SK-N-SH (cell line): ENCODE measurements at regions not wholly inside any gene's neighbourhood (a gene's known extent, or its start where the extent isn't known, plus 50 kb on each side); places are given as distances from the start of the nearest gene placed in this dataset.
A peak's percentile ranks its signal among the peaks of the same experiment; 100 is the strongest.

ENCODE experiments used
- CTCF ChIA-PET: fragments of 300-600, 350-600 bp; formaldehyde crosslinking; extraction: SDS; loops from one replicate; lab custom pipeline; 2021; lab: Yijun Ruan, JAX
- POLR2A ChIA-PET: fragments of 350-600 bp; sonication (Branson Sonifier 250); formaldehyde crosslinking; extraction: SDS; loops from one replicate; lab custom pipeline; 2020; ENCODE audit warnings: antibody characterized with exemption, inconsistent platforms; lab: Yijun Ruan, JAX
- DNase-seq: peaks from one replicate; pipeline ENCODE4 v3.0.0; 2012
- H2AFZ ChIP-seq: fragments of 200-600 bp; sonication (generic); 2 replicates; pipeline ENCODE4 v1.8.1; 2016; ENCODE audit warnings: antibody characterized with exemption, mild to moderate bottlenecking, low read depth
- H3F3A ChIP-seq: fragments of 200-600 bp; sonication (generic); replicated peaks from 2 replicates; pipeline ENCODE3; 2016; ENCODE audit warnings: antibody characterized with exemption, mild to moderate bottlenecking; ENCODE audit not compliant: insufficient read depth
- H3K27ac ChIP-seq, 2 experiments: fragments of 200-500 bp in 1 of 2; fragments of 200-600 bp in 1 of 2; sonication (Bioruptor generic) in 1 of 2; sonication (generic), shearing (Covaris generic) in 1 of 2; 2 replicates each; pipeline versions ENCODE4 v1.5.1 to v1.6.1; 2014 to 2016; ENCODE audit warnings: low read depth in 2 of 2, inconsistent platforms in 1 of 2, low read length in 1 of 2, mild to moderate bottlenecking in 1 of 2, mixed read lengths in 1 of 2
- H3K27me3 ChIP-seq: fragments of 200-600 bp; sonication (generic), shearing (Covaris generic); 2 replicates; pipeline ENCODE4 v1.6.1; 2016; ENCODE audit warnings: mixed run types; ENCODE audit not compliant: insufficient read depth
- H3K36me3 ChIP-seq, 2 experiments: fragments of 200-500 bp in 1 of 2; fragments of 200-600 bp in 1 of 2; sonication (Bioruptor generic) in 1 of 2; sonication (generic) in 1 of 2; replicated peaks in 1 of 2; 2 replicates each; pipeline versions ENCODE3 to v1.5.1; 2014 to 2016; ENCODE audit warnings: low read length in 1 of 2, mild to moderate bottlenecking in 1 of 2; ENCODE audit not compliant: insufficient read depth in 2 of 2, control insufficient read depth in 1 of 2
- H3K4me1 ChIP-seq, 2 experiments: fragments of 200-500 bp in 1 of 2; fragments of 200-600 bp in 1 of 2; sonication (Bioruptor generic) in 1 of 2; sonication (generic), shearing (Covaris generic) in 1 of 2; 2 replicates each; pipeline versions ENCODE4 v1.5.1 to v1.6.1; 2014 to 2016; ENCODE audit warnings: low read depth in 1 of 2, low read length in 1 of 2, mixed run types in 1 of 2; ENCODE audit not compliant: insufficient read depth in 2 of 2, control insufficient read depth in 1 of 2
- H3K4me2 ChIP-seq: fragments of 200-600 bp; sonication (generic), shearing (Covaris generic); 2 replicates; pipeline ENCODE4 v1.6.1; 2017; ENCODE audit warnings: mixed run types
- H3K4me3 ChIP-seq, 2 experiments: fragments of 200-500 bp in 1 of 2; fragments of 200-600 bp in 1 of 2; sonication (Bioruptor generic) in 1 of 2; sonication (generic), shearing (Covaris generic) in 1 of 2; 2 replicates each; pipeline versions ENCODE4 v1.5.1 to v1.8.1; 2014 to 2016; ENCODE audit warnings: low read depth in 2 of 2, inconsistent platforms in 1 of 2, low read length in 1 of 2, mild to moderate bottlenecking in 1 of 2, mixed read lengths in 1 of 2, moderate library complexity in 1 of 2
- H3K79me2 ChIP-seq: fragments of 200-600 bp; sonication (generic); 2 replicates; pipeline ENCODE4 v1.8.1; 2017; ENCODE audit warnings: mild to moderate bottlenecking; ENCODE audit not compliant: insufficient read depth
- H3K9ac ChIP-seq: fragments of 200-600 bp; sonication (generic); 2 replicates; pipeline ENCODE4 v1.6.1; 2017; ENCODE audit warnings: mixed run types
- H3K9me2 ChIP-seq: fragments of 200-600 bp; sonication (generic); 2 replicates; pipeline ENCODE4 v1.6.1; 2017; ENCODE audit warnings: mixed run types
- H3K9me3 ChIP-seq: fragments of 200-600 bp; sonication (generic); 2 replicates; pipeline ENCODE4 v1.6.1; 2017; ENCODE audit warnings: mixed run types, mild to moderate bottlenecking, moderate library complexity
- H4K20me1 ChIP-seq: fragments of 200-600 bp; sonication (generic); 2 replicates; pipeline ENCODE4 v1.6.1; 2017; ENCODE audit warnings: mild to moderate bottlenecking, mixed run types; ENCODE audit not compliant: insufficient read depth
- EP300 ChIP-seq, 2 experiments: IDR thresholded peaks; 2 replicates each; pipeline versions ENCODE4 v1.4.0 to v1.6.1; 2012; ENCODE audit warnings: borderline replicate concordance in 1 of 2, low read depth in 1 of 2, low read length in 1 of 2
- FOSL2 ChIP-seq: IDR thresholded peaks from 2 replicates; pipeline ENCODE4 v1.4.0; 2012; ENCODE audit warnings: low read depth, mild to moderate bottlenecking, moderate library complexity, borderline replicate concordance
- FOXJ3 ChIP-seq: sonication (generic); formaldehyde crosslinking; IDR thresholded peaks from 2 replicates; pipeline ENCODE4 v1.5.1; 2020; ENCODE audit warnings: mild to moderate bottlenecking, missing genetic modification reagents
- FOXM1 ChIP-seq: IDR thresholded peaks from 2 replicates; pipeline ENCODE4 v1.4.0; 2012; ENCODE audit warnings: low read depth, mild to moderate bottlenecking
- JUND ChIP-seq: IDR thresholded peaks from 2 replicates; pipeline ENCODE4 v1.4.0; 2012
- NRF1 ChIP-seq: IDR thresholded peaks from 2 replicates; pipeline ENCODE4 v1.6.1; 2012; ENCODE audit warnings: low read depth, mild to moderate bottlenecking, low read length
- POLR2AphosphoS5 ChIP-seq: IDR thresholded peaks from 2 replicates; pipeline ENCODE4 v1.6.1; 2012; ENCODE audit warnings: low read depth, low read length
- RFX5 ChIP-seq: IDR thresholded peaks from 2 replicates; pipeline ENCODE4 v1.6.1; 2012; ENCODE audit warnings: mild to moderate bottlenecking, improper control_type of control experiment, low read length
- RXRA ChIP-seq: IDR thresholded peaks from 2 replicates; pipeline ENCODE4 v1.4.0; 2012; ENCODE audit warnings: low read depth, mild to moderate bottlenecking, borderline replicate concordance
- TCF12 ChIP-seq: IDR thresholded peaks from 2 replicates; pipeline ENCODE4 v1.4.0; 2012
- TEAD4 ChIP-seq: IDR thresholded peaks from 2 replicates; pipeline ENCODE4 v1.4.0; 2012; ENCODE audit warnings: mild to moderate bottlenecking, borderline replicate concordance; ENCODE audit not compliant: insufficient read depth
- WGBS: methylation state at CpG from one replicate; pipeline ENCODE4 v1.1.6; 2017; ENCODE audit warnings: low lambda C conversion rate; 5-methylcytosine and 5-hydroxymethylcytosine counted together
- TF ChIP-seq, protein P1 (sequence below): IDR thresholded peaks from 2 replicates; pipeline ENCODE4 v1.4.0; 2012; ENCODE audit warnings: low read depth, borderline replicate concordance
- TF ChIP-seq, protein P2 (sequence below): fragments of 150-350 bp; IDR thresholded peaks from 2 replicates; pipeline ENCODE4 v1.6.1; 2016; ENCODE audit warnings: mild to moderate bottlenecking, low read depth, low read length
- TF ChIP-seq, protein P3 (sequence below): IDR thresholded peaks from 2 replicates; pipeline ENCODE4 v1.6.1; 2012; ENCODE audit warnings: mild to moderate bottlenecking, low read depth, low read length, moderate library complexity

DNA sequence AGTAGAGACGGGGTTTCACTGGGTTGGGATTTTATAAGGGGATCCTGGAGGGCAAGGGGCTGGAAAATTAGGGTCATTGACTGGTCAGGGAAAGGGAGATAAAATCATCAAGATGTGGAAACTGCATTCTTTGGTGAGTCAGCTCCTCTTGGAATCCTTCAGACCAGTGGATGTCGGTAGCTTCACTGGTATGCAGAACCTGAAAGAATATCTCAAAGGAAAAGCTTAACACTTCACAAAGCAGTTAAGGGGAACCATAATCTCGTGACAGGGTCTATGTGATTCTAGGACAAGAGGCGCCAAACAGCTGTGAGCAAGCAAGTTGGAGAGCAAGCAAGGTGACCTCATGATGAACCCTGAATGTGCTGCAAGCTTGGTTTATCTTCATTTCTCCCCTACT is 634.7 kb upstream of the AUTS2 start:
- no peaks in the 10 kb centered on the region for H3K27me3 ChIP-seq
- no peaks in the 10 kb centered on the region for H3F3A ChIP-seq
- H3K9me2 ChIP-seq: no peaks in the 10 kb centered on the region
- TF ChIP-seq NRF1 (no peak), FOXM1 (no peak), TEAD4 (0 out of 2 replicates have a peak, but pooled peaks have one; percentile 24), JUND (no peak; the same call in 1 of the 2 replicates), FOSL2 (peak; percentile 43; the same call in 1 of the 2 replicates), RFX5 (no peak), FOXJ3 (no peak), EP300 (IDR thresholded peaks at IDR 0.05; ENCODE audit: borderline replicate concordance in 1 of 2, low read depth in 1 of 2, low read length in 1 of 2) (peak in 1 of 2 experiments; percentile 47; a peak in 1 of 4 replicates), RXRA (peak; percentile 53; the same call in 1 of the 2 replicates), POLR2AphosphoS5 (no peak), TCF12 (peak; percentile 39)
- TF ChIP-seq, protein P1, sequence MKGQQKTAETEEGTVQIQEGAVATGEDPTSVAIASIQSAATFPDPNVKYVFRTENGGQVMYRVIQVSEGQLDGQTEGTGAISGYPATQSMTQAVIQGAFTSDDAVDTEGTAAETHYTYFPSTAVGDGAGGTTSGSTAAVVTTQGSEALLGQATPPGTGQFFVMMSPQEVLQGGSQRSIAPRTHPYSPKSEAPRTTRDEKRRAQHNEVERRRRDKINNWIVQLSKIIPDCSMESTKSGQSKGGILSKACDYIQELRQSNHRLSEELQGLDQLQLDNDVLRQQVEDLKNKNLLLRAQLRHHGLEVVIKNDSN: no peak
- TF ChIP-seq, protein P2, sequence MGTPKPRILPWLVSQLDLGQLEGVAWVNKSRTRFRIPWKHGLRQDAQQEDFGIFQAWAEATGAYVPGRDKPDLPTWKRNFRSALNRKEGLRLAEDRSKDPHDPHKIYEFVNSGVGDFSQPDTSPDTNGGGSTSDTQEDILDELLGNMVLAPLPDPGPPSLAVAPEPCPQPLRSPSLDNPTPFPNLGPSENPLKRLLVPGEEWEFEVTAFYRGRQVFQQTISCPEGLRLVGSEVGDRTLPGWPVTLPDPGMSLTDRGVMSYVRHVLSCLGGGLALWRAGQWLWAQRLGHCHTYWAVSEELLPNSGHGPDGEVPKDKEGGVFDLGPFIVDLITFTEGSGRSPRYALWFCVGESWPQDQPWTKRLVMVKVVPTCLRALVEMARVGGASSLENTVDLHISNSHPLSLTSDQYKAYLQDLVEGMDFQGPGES: no peak
- TF ChIP-seq, protein P3, sequence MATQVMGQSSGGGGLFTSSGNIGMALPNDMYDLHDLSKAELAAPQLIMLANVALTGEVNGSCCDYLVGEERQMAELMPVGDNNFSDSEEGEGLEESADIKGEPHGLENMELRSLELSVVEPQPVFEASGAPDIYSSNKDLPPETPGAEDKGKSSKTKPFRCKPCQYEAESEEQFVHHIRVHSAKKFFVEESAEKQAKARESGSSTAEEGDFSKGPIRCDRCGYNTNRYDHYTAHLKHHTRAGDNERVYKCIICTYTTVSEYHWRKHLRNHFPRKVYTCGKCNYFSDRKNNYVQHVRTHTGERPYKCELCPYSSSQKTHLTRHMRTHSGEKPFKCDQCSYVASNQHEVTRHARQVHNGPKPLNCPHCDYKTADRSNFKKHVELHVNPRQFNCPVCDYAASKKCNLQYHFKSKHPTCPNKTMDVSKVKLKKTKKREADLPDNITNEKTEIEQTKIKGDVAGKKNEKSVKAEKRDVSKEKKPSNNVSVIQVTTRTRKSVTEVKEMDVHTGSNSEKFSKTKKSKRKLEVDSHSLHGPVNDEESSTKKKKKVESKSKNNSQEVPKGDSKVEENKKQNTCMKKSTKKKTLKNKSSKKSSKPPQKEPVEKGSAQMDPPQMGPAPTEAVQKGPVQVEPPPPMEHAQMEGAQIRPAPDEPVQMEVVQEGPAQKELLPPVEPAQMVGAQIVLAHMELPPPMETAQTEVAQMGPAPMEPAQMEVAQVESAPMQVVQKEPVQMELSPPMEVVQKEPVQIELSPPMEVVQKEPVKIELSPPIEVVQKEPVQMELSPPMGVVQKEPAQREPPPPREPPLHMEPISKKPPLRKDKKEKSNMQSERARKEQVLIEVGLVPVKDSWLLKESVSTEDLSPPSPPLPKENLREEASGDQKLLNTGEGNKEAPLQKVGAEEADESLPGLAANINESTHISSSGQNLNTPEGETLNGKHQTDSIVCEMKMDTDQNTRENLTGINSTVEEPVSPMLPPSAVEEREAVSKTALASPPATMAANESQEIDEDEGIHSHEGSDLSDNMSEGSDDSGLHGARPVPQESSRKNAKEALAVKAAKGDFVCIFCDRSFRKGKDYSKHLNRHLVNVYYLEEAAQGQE: no peak
- no peaks in the 10 kb centered on the region for H3K9me3 ChIP-seq
- ChIA-PET CTCF (no interaction called here), POLR2A (no interaction called here)
- H3K9ac ChIP-seq: no peak overlapping the region
- H3K79me2 ChIP-seq: no peaks in the 10 kb centered on the region
- peak overlapping the region in 1 of 2 experiments; percentile 2; a peak in 1 of 4 replicates for H3K4me3 ChIP-seq
- DNase-seq: no peak
- H2AFZ ChIP-seq: no peak overlapping the region; the same call in 1 of the 2 replicates
- H4K20me1 ChIP-seq: no peaks in the 10 kb centered on the region
- WGBS: 20% methylated on average over 4 of the region's 4 CpGs
- peak overlapping the region; percentile 28; the same call in 1 of the 2 replicates for H3K4me2 ChIP-seq
- peaks cover 0 to 7% of the 10 kb centered on the region in 2 experiments; a peak in 2 of 4 replicates for H3K4me1 ChIP-seq
- H3K27ac ChIP-seq: peak overlapping the region in 1 of 2 experiments; percentile 56; a peak in 2 of 4 replicates
- no peaks in the 10 kb centered on the region for H3K36me3 ChIP-seq
